CD1c-positive myeloid dendritic cell (primary cell): ENCODE measurements at regions not wholly inside any gene's neighbourhood (a gene's known extent, or its start where the extent isn't known, plus 50 kb on each side); places are given as distances from the start of the nearest gene placed in this dataset.

Experiments used
- DNase-seq: peaks from one replicate; pipeline ENCODE4 v3.0.0-alpha.2; 2016; ENCODE audit errors: extremely low spot score

GRCh38 chr2:173588931-173589369 is 234.3 kb downstream of the CDCA7 start:
- DNase-seq = no peak

GRCh38 chr2:173589604-173590275 is 235.1 kb downstream of the CDCA7 start:
- no peak for DNase-seq

DNA sequence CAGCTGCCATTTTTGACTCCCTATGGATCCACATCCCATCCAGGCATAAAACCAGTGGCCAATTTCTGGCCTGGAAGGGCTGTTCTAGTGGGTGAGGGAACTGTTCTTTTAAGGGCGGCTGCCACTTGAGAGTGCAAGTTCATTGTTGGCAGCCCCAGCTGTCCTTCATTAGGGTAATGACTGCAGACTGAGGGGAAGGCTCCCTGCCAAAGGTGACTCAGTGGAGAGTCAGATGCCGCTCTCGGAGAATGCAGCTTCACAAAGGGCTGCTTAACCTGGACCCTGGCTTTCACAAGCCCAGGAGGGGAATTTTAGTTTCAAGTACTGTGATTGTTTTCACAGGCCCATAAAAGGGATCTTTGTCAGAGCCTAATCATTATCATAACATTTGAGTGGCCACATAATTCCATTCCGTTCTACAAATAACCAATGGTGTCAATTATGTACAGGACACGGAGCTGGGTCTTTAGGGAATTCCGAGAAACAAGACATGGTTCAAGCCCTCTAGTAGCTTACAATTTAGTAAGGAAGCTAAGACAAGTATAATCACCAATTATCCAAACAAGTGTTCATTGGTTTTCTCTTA is 235.7 kb downstream of the CDCA7 start:
- DNase-seq = no peak

DNA sequence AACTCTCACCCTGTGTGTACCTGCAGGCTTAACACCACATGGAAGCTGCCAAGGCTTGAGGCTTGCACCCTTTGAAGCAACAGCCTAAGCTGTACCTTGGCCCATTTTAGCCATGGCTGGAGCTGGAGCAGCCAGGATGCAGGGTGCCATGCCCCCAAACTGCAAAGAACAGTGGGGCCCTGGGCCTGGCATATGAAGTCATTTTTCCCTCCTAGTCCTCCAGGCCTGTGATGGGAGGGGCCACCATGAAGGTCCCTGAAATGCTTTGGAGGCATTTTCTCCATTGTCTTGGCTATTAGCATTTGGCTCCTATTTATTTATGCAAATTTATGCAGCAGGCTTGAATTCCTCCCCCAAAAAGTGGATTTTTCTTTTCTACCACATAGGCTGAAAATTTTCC is 238.4 kb downstream of the CDCA7 start:
- DNase-seq = no peak

DNA sequence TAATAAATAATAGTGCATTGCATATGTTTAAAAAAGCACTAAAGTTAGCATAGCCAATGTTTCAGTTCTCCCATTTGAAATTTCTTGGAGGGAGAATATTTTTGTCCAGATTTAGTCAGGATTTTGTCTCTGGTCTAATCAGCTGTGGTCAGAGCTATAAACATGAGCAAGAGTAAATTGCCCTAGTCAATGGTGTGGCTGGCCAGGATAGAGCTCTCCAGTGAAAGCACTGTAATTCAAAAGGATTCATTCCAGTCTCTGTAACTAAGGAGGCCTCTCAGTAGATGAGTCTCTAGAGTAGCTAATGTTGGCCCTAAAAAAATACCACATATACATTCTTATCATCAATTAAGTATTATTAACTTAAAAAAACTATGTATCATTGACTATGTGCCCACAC is 241.6 kb downstream of the CDCA7 start:
- no peak for DNase-seq

GRCh38 chr2:173598525-173598924 is 243.9 kb downstream of the CDCA7 start:
- no peak for DNase-seq

DNA sequence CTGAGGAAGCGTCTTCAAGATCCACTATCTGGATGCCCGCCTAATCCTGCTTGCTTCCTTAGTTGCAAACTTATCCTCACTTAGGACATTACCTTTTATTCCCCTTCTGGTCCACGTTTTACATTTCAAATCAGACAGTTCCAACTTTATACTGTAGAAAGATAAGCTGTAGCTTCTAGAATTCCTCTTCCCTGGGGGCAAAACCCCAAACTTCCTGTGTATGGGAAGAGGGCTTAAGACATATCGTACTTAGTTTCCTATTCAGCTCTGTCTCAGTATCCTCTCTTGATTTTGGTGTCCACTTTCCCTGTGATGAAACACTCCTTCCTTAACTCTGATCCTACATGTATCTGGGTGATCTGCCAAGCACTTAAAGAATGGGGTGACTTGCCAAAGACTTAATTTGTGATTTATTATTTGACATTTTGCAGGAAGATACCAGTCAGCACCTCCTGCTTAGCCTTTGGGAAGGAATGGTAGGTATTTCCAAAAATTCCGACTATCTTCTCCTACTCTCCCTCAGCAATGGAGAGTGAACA is 245.2 kb downstream of the CDCA7 start:
- DNase-seq = no peak

GRCh38 chr2:173602153-173602795 is 247.6 kb downstream of the CDCA7 start:
- DNase-seq = no peak

DNA sequence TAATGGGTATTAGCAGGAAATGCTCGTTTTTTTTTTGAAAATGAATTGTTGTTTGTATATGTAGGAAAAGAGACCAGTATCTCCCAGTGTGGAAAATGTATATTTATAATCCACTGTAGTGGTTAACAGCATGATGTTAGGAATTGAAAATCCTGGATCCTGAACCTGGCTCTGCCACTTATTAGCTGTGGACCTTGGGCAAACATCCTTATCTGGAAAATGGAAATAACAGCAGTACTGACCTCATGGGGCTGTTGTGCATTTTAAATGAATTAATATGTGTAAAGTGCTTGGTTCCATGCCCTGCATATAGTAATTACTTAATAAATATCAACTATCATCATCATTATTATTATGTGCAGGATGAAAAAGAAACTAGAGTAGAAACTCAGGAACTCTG is 251.3 kb downstream of the CDCA7 start:
- DNase-seq = no peak

DNA sequence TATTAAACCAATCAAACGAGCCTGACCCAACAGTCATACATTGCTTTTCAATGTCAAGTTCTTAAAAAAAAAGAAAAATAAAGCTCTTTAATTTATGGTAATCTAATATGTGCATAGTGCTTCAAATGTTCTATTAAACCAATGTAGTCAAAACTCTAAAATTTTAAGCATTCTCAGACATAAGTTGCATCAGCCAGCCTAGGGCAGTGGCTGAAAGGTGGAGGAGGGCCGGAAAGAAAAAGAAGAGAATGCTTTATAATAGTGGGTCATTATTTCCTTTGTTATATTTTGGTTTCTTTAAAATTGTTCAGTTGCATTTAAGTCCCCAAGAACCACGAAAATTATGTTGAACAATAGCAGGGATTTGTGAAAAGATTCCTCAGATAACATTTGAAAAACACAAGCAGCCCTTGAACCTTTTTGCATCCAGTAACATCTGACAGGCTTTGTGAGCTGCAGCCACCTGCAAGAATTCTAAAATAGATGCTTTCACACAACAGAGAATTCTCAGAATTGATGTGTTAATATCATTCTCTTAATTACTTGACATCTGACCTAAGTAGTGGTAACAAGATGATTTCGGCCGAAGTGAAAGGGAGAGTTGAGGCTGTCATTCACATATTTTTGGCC is 252.1 kb downstream of the CDCA7 start:
- DNase-seq = no peak

GRCh38 chr2:173607606-173608311 is 253.1 kb downstream of the CDCA7 start:
- DNase-seq = peak; percentile 6

DNA sequence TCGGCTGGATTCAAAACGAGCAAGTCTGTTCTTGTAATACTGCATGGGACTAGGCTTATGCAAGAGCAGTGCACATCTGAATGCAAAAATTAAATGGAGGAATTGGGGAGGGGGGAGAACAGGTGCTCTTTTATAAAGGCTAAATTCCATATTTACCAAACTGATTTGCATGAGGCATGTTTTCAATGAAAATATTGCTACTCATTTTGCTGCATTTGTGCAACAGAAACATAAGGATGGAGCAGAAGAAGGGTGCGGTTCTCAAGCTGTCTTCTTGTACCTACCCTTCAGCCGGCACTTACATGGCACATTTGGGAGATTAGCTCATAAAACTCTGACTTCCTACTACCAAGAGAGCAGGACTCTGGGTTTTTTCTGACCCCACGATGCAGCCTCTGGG is 256.4 kb downstream of the CDCA7 start:
- no peak for DNase-seq

GRCh38 chr2:173612354-173612753 is 257.7 kb downstream of the CDCA7 start:
- DNase-seq = no peak

GRCh38 chr2:173613386-173613785 is 258.7 kb downstream of the CDCA7 start:
- no peak for DNase-seq

GRCh38 chr2:173614265-173614930 is 259.7 kb downstream of the CDCA7 start:
- no peak for DNase-seq

GRCh38 chr2:173623438-173624319 is 269.0 kb downstream of the CDCA7 start:
- DNase-seq = no peak

DNA sequence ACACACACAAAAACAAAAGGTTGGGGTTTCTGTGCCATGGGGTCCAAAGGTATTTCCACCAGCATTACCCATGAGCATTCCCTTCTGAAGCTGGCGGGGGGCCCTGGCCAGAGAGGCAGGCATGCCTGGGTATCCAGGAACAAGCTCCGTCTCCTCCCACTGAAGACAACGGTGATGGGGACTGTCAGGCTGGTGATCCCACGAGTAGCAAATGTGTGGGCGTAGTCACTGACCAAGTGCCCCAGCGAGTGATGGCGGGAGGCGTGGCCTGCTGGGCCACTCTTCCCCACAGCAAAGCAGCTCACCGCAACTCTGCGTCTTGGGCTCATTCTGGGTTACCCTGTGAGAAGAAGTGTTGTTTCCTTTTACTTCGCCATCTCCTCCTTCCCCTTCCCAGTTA is 270.6 kb downstream of the CDCA7 start:
- no peak for DNase-seq

- DNase-seq = no peak
Measured at GRCh38 chr2:173629076-173629475, 274.4 kb downstream of the CDCA7 start.

GRCh38 chr2:173630425-173631126 is 275.9 kb downstream of the CDCA7 start:
- no peak for DNase-seq

DNA sequence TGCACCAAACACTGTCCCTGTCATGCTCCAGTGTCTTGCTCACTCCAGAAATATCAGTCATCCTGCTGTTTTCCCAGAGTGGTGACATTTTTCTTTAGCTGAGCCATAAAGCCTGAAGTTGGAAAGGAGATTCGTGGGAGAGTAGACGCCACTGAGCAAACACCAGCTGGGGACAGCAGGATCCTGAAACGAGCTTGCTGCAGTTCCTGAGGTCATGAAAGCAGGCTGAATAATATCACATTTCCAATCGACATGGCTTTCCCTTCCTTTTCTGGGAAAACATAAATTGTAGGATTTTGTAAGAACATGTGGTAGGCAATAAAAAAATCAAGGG is 276.4 kb downstream of the CDCA7 start:
- no peak for DNase-seq
